DOHH2 (cell line): ENCODE measurements at regions not wholly inside any gene's neighbourhood (a gene's known extent, or its start where the extent isn't known, plus 50 kb on each side); places are given as distances from the start of the nearest gene placed in this dataset.

Experiments
- H3F3A ChIP-seq: fragments of 200-600 bp; sonication (generic), shearing (Covaris generic); 2 replicates; pipeline ENCODE4 v1.6.0; 2016; ENCODE audit warnings: antibody characterized with exemption, mild to moderate bottlenecking; ENCODE audit not compliant: control insufficient read depth, insufficient read depth
- H3K27ac ChIP-seq: fragments of 200-600 bp; sonication (generic); 2 replicates; pipeline ENCODE4 v1.5.1; 2014; ENCODE audit warnings: low read depth, mild to moderate bottlenecking, low read length, moderate library complexity
- H3K27me3 ChIP-seq: fragments of 200-600 bp; sonication (generic); 2 replicates; pipeline ENCODE4 v1.6.1; 2014; ENCODE audit warnings: mild to moderate bottlenecking, low read length, mixed read lengths; ENCODE audit not compliant: control insufficient read depth
- H3K36me3 ChIP-seq: fragments of 200-600 bp; sonication (generic); 2 replicates; pipeline ENCODE4 v1.6.1; 2014; ENCODE audit warnings: mild to moderate bottlenecking, low read length, moderate library complexity, mixed read lengths; ENCODE audit not compliant: control insufficient read depth
- H3K4me1 ChIP-seq: fragments of 200-600 bp; sonication (generic); 2 replicates; pipeline ENCODE4 v1.6.1; 2014; ENCODE audit warnings: mild to moderate bottlenecking, low read length, mixed read lengths; ENCODE audit not compliant: control insufficient read depth
- H3K4me2 ChIP-seq: fragments of 200-600 bp; sonication (generic); 2 replicates; pipeline ENCODE4 v1.6.0; 2014; ENCODE audit warnings: mild to moderate bottlenecking, low read length, moderate library complexity
- H3K4me3 ChIP-seq: fragments of 200-600 bp; sonication (generic); 2 replicates; pipeline ENCODE4 v1.5.1; 2014; ENCODE audit warnings: mild to moderate bottlenecking, low read length, mixed read lengths
- H3K79me2 ChIP-seq: fragments of 200-600 bp; sonication (generic); 2 replicates; pipeline ENCODE4 v1.6.1; 2014; ENCODE audit warnings: mild to moderate bottlenecking, low read length, mixed read lengths; ENCODE audit not compliant: control insufficient read depth
- H3K9me2 ChIP-seq: fragments of 200-600 bp; sonication (generic); replicated peaks from 2 replicates; pipeline ENCODE4 v1.6.1; 2014; ENCODE audit warnings: mild to moderate bottlenecking, low read length, mixed read lengths; ENCODE audit not compliant: control insufficient read depth
- H3K9me3 ChIP-seq: fragments of 200-600 bp; sonication (generic); 2 replicates; pipeline ENCODE4 v1.6.1; 2014; ENCODE audit warnings: antibody characterized with exemption, low read length, mixed read lengths; ENCODE audit not compliant: control insufficient read depth, insufficient read depth
- H4K20me1 ChIP-seq: fragments of 200-600 bp; sonication (generic); 2 replicates; pipeline ENCODE4 v1.6.0; 2014; ENCODE audit warnings: low read depth, mild to moderate bottlenecking, antibody characterized with exemption, low read length, moderate library complexity; ENCODE audit not compliant: control insufficient read depth, insufficient read depth
- EZH2phosphoT487 ChIP-seq: fragments of 200-600 bp; sonication (generic); IDR thresholded peaks from 2 replicates; pipeline ENCODE4 v1.6.1; 2017; ENCODE audit warnings: borderline replicate concordance, mild to moderate bottlenecking, antibody characterized with exemption, low read length, moderate library complexity, mixed read lengths
- TF ChIP-seq, protein P1 (sequence below): fragments of 200-600 bp; sonication (generic); IDR thresholded peaks from one replicate; pipeline ENCODE4 v1.5.1; 2014; ENCODE audit warnings: antibody characterized with exemption, mild to moderate bottlenecking, low read depth, low read length; ENCODE audit not compliant: poor library complexity, severe bottlenecking

DNA sequence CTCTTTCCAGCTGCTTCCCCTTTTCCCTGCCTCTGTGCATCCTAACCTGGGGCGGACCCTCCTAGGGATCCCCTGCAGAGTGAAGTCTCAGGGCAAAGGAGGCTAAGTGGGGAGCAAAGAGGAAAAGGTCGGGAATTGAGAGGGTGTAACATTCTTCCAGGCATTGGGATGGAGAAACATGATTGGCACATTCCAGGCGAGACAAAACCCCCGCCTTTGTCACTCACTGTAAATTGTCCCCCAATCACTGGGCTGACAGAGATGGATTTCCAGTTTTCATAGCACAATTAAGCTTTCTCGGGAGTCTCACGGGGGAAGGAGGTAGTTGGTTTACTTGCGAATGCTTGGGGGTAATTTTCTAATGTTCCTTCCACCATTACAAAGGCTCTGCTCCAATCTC, 74.9 kb downstream of the MIAT start:
- H3K4me3 ChIP-seq = no peak overlapping the region
- H3K4me1 ChIP-seq = no peaks in the 10 kb centered on the region
- no peaks in the 10 kb centered on the region for H3K9me2 ChIP-seq
- no peaks in the 10 kb centered on the region for H3F3A ChIP-seq
- H3K36me3 ChIP-seq = no peaks in the 10 kb centered on the region
- no peak for TF ChIP-seq EZH2phosphoT487
- TF ChIP-seq, protein P1, sequence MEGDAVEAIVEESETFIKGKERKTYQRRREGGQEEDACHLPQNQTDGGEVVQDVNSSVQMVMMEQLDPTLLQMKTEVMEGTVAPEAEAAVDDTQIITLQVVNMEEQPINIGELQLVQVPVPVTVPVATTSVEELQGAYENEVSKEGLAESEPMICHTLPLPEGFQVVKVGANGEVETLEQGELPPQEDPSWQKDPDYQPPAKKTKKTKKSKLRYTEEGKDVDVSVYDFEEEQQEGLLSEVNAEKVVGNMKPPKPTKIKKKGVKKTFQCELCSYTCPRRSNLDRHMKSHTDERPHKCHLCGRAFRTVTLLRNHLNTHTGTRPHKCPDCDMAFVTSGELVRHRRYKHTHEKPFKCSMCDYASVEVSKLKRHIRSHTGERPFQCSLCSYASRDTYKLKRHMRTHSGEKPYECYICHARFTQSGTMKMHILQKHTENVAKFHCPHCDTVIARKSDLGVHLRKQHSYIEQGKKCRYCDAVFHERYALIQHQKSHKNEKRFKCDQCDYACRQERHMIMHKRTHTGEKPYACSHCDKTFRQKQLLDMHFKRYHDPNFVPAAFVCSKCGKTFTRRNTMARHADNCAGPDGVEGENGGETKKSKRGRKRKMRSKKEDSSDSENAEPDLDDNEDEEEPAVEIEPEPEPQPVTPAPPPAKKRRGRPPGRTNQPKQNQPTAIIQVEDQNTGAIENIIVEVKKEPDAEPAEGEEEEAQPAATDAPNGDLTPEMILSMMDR = no peak
- no peaks in the 10 kb centered on the region for H3K27me3 ChIP-seq
- no peaks in the 10 kb centered on the region for H3K79me2 ChIP-seq
- H4K20me1 ChIP-seq = no peaks in the 10 kb centered on the region
- no peaks in the 10 kb centered on the region for H3K9me3 ChIP-seq
- no peak overlapping the region for H3K27ac ChIP-seq
- H3K4me2 ChIP-seq = no peak overlapping the region

DNA sequence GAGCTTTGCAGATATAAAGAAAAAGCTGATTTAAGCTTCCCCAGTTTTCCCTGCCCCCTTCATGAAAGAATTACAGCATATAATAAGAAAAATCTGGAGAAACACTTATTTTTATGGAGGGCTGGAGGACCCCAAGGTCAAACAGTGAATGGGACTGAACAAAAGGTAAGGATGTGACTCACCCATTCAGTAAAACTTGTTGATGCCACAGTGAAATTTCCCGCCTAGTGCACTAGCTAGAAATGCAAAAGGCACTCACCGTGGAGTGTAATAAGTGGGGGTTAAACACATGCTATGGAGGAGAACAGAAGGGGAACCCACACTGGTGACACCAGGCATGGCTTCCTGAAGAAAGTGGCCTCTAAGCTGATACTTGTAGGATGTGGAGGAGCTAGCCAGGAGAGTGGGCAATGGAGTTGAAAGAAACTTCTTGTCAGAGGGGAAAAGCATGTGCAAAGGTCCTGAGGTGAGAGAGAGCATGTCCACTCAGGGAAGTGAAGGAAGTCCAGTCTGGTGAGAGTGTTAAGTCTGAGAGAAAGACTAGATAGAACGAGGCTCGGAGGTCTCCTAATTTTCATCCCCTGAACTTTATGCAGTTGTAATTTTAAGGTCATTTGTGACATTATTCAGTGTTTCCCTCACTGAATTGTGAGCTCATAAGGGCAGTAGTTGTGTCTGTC, 77.1 kb downstream of the MIAT start:
- Histone ChIP-seq H3F3A (no peaks in the 10 kb centered on the region), H3K9me2 (no peaks in the 10 kb centered on the region), H3K9me3 (no peaks in the 10 kb centered on the region), H3K4me3 (no peak overlapping the region), H3K4me2 (no peak overlapping the region), H3K27me3 (no peaks in the 10 kb centered on the region), H3K36me3 (no peaks in the 10 kb centered on the region), H3K79me2 (no peaks in the 10 kb centered on the region), H3K27ac (no peak overlapping the region), H4K20me1 (no peaks in the 10 kb centered on the region), H3K4me1 (no peaks in the 10 kb centered on the region)
- TF ChIP-seq EZH2phosphoT487 = no peak
- TF ChIP-seq, protein P1 = no peak

DNA sequence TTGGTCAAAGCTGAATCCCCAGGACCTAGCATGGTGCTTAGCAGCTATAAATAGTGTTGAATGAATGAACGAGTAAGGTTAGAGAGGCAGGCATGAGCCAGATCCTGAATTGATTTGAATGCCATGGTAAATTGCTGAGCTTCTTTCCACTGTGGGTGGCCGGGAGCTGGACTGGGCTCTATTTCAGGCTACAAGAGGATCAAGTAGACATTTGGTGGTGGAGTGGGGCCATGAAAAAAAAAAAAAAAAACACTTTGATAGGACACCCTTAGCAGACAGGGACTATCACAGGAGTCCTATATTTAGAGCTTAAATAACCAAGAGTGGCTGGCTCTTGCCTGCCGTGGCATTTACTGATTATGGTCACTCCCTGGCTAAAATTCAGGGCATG, 77.6 kb downstream of the MIAT start:
- H4K20me1 ChIP-seq = no peaks in the 10 kb centered on the region
- H3K36me3 ChIP-seq = no peaks in the 10 kb centered on the region
- H3K4me3 ChIP-seq = no peak overlapping the region
- no peak overlapping the region for H3K27ac ChIP-seq
- H3K9me3 ChIP-seq = no peaks in the 10 kb centered on the region
- H3K4me2 ChIP-seq = no peak overlapping the region
- TF ChIP-seq, protein P1 = no peak
- no peak for TF ChIP-seq EZH2phosphoT487
- no peaks in the 10 kb centered on the region for H3K79me2 ChIP-seq
- H3K9me2 ChIP-seq = no peaks in the 10 kb centered on the region
- H3F3A ChIP-seq = no peaks in the 10 kb centered on the region
- no peaks in the 10 kb centered on the region for H3K4me1 ChIP-seq
- H3K27me3 ChIP-seq = no peaks in the 10 kb centered on the region
